ENCODE measurements at regions not wholly inside any gene's neighbourhood (a gene's known extent, or its start where the extent isn't known, plus 50 kb on each side); places are given as distances from the start of the nearest gene placed in this dataset.

DNA sequence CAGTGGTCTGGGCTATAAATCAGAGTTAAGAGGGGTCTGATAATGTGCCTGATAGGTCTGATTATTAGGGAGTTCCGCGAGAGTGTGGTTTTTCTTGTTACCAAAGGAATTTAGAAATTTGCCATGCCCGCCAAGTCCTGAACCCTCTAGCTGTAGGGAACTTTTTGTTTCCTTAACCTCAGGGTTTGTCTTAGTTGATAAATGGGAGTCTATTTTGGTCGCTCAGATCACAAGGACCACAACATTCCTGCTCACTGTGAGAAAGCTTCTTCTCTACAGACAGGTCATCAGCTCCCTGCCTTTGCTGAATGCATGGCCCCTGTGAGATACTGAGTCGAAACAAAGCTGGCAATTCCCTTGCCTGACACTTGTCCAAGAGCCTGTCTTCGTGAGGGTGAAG lies 497.8 kb downstream of the HS3ST4 start:
- Histone ChIP-seq H4K20me1 (replicated peaks; ENCODE audit: control insufficient read depth, insufficient read depth, low read length) (no peaks in the 10 kb centered on the region), H3K9me1 (ENCODE audit: control insufficient read depth, insufficient read depth, low read length) (no peaks in the 10 kb centered on the region), H3K79me2 (ENCODE audit: control insufficient read depth, insufficient read depth, low read length) (no peaks in the 10 kb centered on the region), H2AFZ (ENCODE audit: low read depth, low read length) (no peak overlapping the region), H3K27me3 (ENCODE audit: control insufficient read depth in 2 of 2, insufficient read depth in 2 of 2, low read length in 2 of 2) (no peaks in the 10 kb centered on the region), H3K27ac (ENCODE audit: extremely low read depth, low read depth, low read length) (no peak overlapping the region), H3K36me3 (ENCODE audit: control insufficient read depth, insufficient read depth, low read length) (no peaks in the 10 kb centered on the region), H3K4me2 (ENCODE audit: insufficient read depth, low read length) (no peak overlapping the region), H3K4me3 (no peak overlapping the region), H3K9me3 (replicated peaks; ENCODE audit: control insufficient read depth, insufficient read depth, low read depth, low read length) (no peaks in the 10 kb centered on the region), H3K4me1 (replicated peaks in 1 of 2; ENCODE audit: control insufficient read depth in 2 of 2, insufficient read depth in 2 of 2, low read length in 2 of 2) (no peaks in the 10 kb centered on the region), H3K9ac (ENCODE audit: insufficient read depth in 1 of 2, low read depth in 2 of 2, low read length in 2 of 2) (no peak overlapping the region)
- TF ChIP-seq NFE2 (IDR thresholded peaks at IDR 0.05; ENCODE audit: low read depth) (no peak), ZNF134 (CRISPR knock-in tag; conservative IDR thresholded peaks at IDR 0.05) (no peak), HINFP (tag; conservative IDR thresholded peaks at IDR 0.05; ENCODE audit: low read depth) (no peak), RBM14 (IDR thresholded peaks at IDR 0.05; ENCODE audit: borderline replicate concordance, insufficient read depth, low read depth, low read length) (no peak)
- WGBS (ENCODE audit: insufficient coverage, low coverage, missing lambda C conversion rate), result 0% methylated on average over 6 of the region's 6 CpGs
- intact Hi-C loops (cut with micrococcal nuclease), result no loop called here
- BruUV-seq (replicated peaks), result no TSS peak
- ChIA-PET CTCF (ENCODE audit: low intra/inter-chr PET ratio) (no interaction called here), POLR2A (no interaction called here)
- no peak for FAIRE-seq
- DNase-seq (ENCODE audit: extremely low read depth in 1 of 4, low spot score in 3 of 4), result no peak
- in situ Hi-C loops (cut with MboI), result no loop called here
- ATAC-seq, result no peak

- ChIA-PET POLR2A (no interaction called here), CTCF (ENCODE audit: low intra/inter-chr PET ratio) (no interaction called here)
- Histone ChIP-seq H3K4me2 (ENCODE audit: insufficient read depth, low read length) (no peak overlapping the region), H3K27ac (ENCODE audit: extremely low read depth, low read depth, low read length) (no peak overlapping the region), H3K9me3 (replicated peaks; ENCODE audit: control insufficient read depth, insufficient read depth, low read depth, low read length) (no peaks in the 10 kb centered on the region), H4K20me1 (replicated peaks; ENCODE audit: control insufficient read depth, insufficient read depth, low read length) (no peaks in the 10 kb centered on the region), H3K79me2 (ENCODE audit: control insufficient read depth, insufficient read depth, low read length) (no peaks in the 10 kb centered on the region), H3K4me1 (replicated peaks in 1 of 2; ENCODE audit: control insufficient read depth in 2 of 2, insufficient read depth in 2 of 2, low read length in 2 of 2) (no peaks in the 10 kb centered on the region), H3K27me3 (ENCODE audit: control insufficient read depth in 2 of 2, insufficient read depth in 2 of 2, low read length in 2 of 2) (no peaks in the 10 kb centered on the region), H2AFZ (ENCODE audit: low read depth, low read length) (no peak overlapping the region), H3K36me3 (ENCODE audit: control insufficient read depth, insufficient read depth, low read length) (no peaks in the 10 kb centered on the region), H3K9ac (ENCODE audit: insufficient read depth in 1 of 2, low read depth in 2 of 2, low read length in 2 of 2) (no peak overlapping the region), H3K4me3 (no peak overlapping the region), H3K9me1 (ENCODE audit: control insufficient read depth, insufficient read depth, low read length) (no peaks in the 10 kb centered on the region)
- ATAC-seq, result no peak
- FAIRE-seq, result no peak
- intact Hi-C loops (cut with micrococcal nuclease) (no loop called here), in situ Hi-C loops (cut with MboI) (no loop called here)
- DNase-seq (ENCODE audit: extremely low read depth in 1 of 4, low spot score in 3 of 4), result no peak
- BruUV-seq (replicated peaks), result no TSS peak
- WGBS (ENCODE audit: insufficient coverage, low coverage, missing lambda C conversion rate), result 6% methylated on average over 3 of the region's 3 CpGs
- TF ChIP-seq ZNF699 (CRISPR knock-in tag; IDR thresholded peaks at IDR 0.05; ENCODE audit: insufficient replicate concordance), result no peak
- TF ChIP-seq ZNF785 (CRISPR knock-in tag; IDR thresholded peaks at IDR 0.05), result no peak
- no peak for TF ChIP-seq CTCFL (IDR thresholded peaks at IDR 0.05; ENCODE audit: borderline replicate concordance, insufficient read depth, low read depth, low read length, poor library complexity, severe bottlenecking)
- TF ChIP-seq RBM14 (IDR thresholded peaks at IDR 0.05; ENCODE audit: borderline replicate concordance, insufficient read depth, low read depth, low read length), result no peak
- no peak for TF ChIP-seq ZNF263 (CRISPR knock-in tag; IDR thresholded peaks at IDR 0.05; ENCODE audit: borderline replicate concordance)
- TF ChIP-seq, protein P1, sequence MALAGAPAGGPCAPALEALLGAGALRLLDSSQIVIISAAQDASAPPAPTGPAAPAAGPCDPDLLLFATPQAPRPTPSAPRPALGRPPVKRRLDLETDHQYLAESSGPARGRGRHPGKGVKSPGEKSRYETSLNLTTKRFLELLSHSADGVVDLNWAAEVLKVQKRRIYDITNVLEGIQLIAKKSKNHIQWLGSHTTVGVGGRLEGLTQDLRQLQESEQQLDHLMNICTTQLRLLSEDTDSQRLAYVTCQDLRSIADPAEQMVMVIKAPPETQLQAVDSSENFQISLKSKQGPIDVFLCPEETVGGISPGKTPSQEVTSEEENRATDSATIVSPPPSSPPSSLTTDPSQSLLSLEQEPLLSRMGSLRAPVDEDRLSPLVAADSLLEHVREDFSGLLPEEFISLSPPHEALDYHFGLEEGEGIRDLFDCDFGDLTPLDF (CRISPR knock-in tag; IDR thresholded peaks at IDR 0.05), result no peak
- TF ChIP-seq ZNF232 (CRISPR knock-in tag; IDR thresholded peaks at IDR 0.05), result no peak
Measured at GRCh38 chr16:26194526-26194925, 502.8 kb downstream of the HS3ST4 start.
